Urinary bladder (tissue), 3 donors: ENCODE measurements at regions not wholly inside any gene's neighbourhood (a gene's known extent, or its start where the extent isn't known, plus 50 kb on each side); places are given as distances from the start of the nearest gene placed in this dataset.

ENCODE experiments used
- DNase-seq: peaks from one replicate; pipeline ENCODE4 v3.0.0-alpha.2; 2015; ENCODE audit errors: extremely low spot score
- H3K27ac ChIP-seq: one replicate; pipeline ENCODE4 v1.5.1; 2013; ENCODE audit warnings: low read depth, mild to moderate bottlenecking, moderate library complexity
- H3K36me3 ChIP-seq: one replicate; pipeline ENCODE4 v1.6.1; 2013; ENCODE audit warnings: mild to moderate bottlenecking, moderate library complexity; ENCODE audit not compliant: insufficient read depth
- H3K4me1 ChIP-seq: one replicate; pipeline ENCODE4 v1.6.1; 2013; ENCODE audit warnings: mild to moderate bottlenecking, moderate library complexity; ENCODE audit not compliant: insufficient read depth
- H3K4me3 ChIP-seq: one replicate; pipeline ENCODE4 v1.5.1; 2013; ENCODE audit warnings: low read depth, low read length
- WGBS: extraction: QIAGEN DNeasy Blood & Tissue Kit; methylation state at CpG from one replicate; pipeline ENCODE4 v1.1.7; 2013; 5-methylcytosine and 5-hydroxymethylcytosine counted together
- donor health status: healthy with polysubstance abuse.
- donor health status: healthy.

GRCh38 chr10:130862122-130862521 is 449.4 kb downstream of the TCERG1L start:
- Histone ChIP-seq H3K4me1 (no peaks in the 10 kb centered on the region), H3K27ac (no peak overlapping the region), H3K36me3 (no peaks in the 10 kb centered on the region), H3K4me3 (no peak overlapping the region)
- no peak for DNase-seq
- WGBS = 92% methylated on average over 10 of the region's 10 CpGs

DNA sequence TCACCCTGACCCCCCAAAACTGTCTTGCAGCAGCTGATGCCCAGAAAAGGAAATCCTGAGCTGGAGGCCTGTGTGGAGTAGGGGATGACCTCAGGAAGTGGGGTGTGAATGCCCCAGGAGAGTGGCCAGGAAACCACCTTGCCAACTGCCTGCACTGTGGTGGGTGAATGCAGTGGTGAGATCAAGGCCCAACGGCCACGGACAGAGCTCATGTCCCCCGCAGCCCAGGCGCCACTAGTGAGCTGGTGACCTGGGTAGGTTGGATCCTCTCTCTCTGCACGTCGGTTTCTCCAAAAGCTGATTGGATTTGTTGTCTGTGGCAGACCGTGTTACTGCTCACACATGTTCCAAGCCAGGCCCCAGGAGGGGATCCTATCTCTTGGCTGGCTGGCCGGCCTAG is 448.9 kb downstream of the TCERG1L start:
- no peak for DNase-seq
- Histone ChIP-seq H3K36me3 (no peaks in the 10 kb centered on the region), H3K27ac (no peak overlapping the region), H3K4me3 (no peak overlapping the region), H3K4me1 (no peaks in the 10 kb centered on the region)
- WGBS = 88% methylated on average over 8 of the region's 8 CpGs

DNA sequence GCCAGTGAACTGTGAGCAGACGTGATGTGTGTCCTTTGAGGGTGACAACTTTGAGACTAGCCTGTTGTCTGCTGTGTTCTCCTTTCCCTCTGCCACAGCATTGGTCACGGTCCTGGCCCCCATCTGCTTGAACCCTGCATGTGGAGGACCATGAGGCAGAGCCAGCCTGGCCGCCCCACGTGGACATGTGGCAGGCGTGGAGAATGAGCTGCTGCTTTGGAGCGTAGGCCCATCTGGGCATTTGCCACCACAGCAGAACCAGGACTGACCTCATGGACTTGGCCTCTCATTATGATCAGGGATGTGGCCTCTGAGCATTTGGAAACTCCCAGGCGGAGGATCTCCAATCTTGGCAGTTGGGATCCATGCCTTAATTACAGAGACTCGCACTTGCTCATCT is 448.5 kb downstream of the TCERG1L start:
- no peak overlapping the region for H3K27ac ChIP-seq
- H3K4me1 ChIP-seq = no peaks in the 10 kb centered on the region
- H3K4me3 ChIP-seq = no peak overlapping the region
- H3K36me3 ChIP-seq = no peaks in the 10 kb centered on the region
- DNase-seq = no peak
- WGBS = 85% methylated on average over 8 of the region's 8 CpGs

GRCh38 chr10:130864961-130865818 is 446.3 kb downstream of the TCERG1L start:
- Histone ChIP-seq H3K27ac (no peak overlapping the region), H3K36me3 (no peaks in the 10 kb centered on the region), H3K4me3 (no peak overlapping the region), H3K4me1 (no peaks in the 10 kb centered on the region)
- WGBS = 56% methylated on average over 17 of the region's 17 CpGs
- no peak for DNase-seq

- H3K36me3 ChIP-seq = no peaks in the 10 kb centered on the region
- H3K27ac ChIP-seq = no peak overlapping the region
- H3K4me1 ChIP-seq = no peaks in the 10 kb centered on the region
- no peak overlapping the region for H3K4me3 ChIP-seq
- 91% methylated on average over 7 of the region's 7 CpGs for WGBS
- DNase-seq = no peak
Observed at GRCh38 chr10:130866857-130867256, 444.7 kb downstream of the TCERG1L start.

- Histone ChIP-seq H3K4me1 (no peaks in the 10 kb centered on the region), H3K27ac (no peak overlapping the region), H3K36me3 (no peaks in the 10 kb centered on the region), H3K4me3 (no peak overlapping the region)
- 63% methylated on average over 10 of the region's 10 CpGs for WGBS
- DNase-seq = no peak
Observed at GRCh38 chr10:130867446-130868194, 443.9 kb downstream of the TCERG1L start.

DNA sequence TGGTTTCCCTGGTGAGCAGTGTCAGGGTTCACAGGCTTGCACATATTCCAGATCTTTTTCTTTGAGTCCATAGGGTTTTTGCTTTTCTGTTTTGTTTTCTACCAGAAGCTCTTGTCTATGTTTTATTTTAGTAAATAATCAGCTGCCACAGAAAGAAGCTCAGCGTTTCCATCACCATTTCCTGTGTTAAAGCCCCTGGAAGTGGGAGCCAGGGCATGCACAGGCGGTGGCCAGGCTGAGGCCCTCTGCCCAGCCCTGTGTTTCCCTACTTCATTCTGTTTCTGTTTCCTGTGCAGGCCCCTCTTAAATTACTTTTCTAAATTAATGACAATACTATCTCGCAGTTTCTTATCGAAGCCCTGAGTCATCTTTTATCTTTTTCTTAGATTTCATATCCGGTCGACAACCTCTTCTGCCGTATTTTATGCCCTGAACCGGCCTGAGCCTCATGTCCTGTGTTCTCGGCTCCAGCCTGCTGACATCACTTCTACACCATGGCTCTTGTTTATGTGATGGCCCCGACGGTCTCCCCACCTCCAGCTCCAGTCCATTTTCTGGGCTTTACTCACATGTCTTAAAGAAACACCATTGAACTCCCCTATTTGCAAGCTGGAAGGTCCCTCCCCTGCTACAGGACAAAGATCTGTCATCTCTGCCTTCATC is 442.2 kb downstream of the TCERG1L start:
- no peaks in the 10 kb centered on the region for H3K36me3 ChIP-seq
- H3K27ac ChIP-seq = no peak overlapping the region
- DNase-seq = no peak
- H3K4me3 ChIP-seq = no peak overlapping the region
- 27% methylated on average over 11 of the region's 11 CpGs for WGBS
- H3K4me1 ChIP-seq = no peaks in the 10 kb centered on the region

DNA sequence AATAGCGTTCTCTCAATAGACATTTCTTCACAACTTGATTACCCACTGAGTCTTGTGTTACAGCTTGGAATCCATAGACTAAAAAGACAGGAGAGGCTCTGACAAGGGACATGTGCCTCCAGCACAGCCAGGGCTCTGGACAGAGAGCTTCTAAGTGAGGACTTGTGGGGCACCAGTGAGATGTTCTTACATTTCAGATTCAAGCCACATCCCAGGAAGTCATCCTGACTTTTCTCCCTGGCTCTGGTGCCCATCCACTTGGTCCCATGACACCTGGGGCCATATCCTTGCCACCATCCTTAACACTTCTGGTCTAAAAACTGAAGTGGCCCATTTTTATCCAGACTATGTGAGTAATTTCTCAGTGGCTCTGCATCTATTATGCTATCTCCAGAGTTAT is 440.1 kb downstream of the TCERG1L start:
- no peak for DNase-seq
- H3K4me1 ChIP-seq = no peaks in the 10 kb centered on the region
- 0% methylated on average over 1 of the region's 1 CpG for WGBS
- H3K4me3 ChIP-seq = no peak overlapping the region
- no peak overlapping the region for H3K27ac ChIP-seq
- no peaks in the 10 kb centered on the region for H3K36me3 ChIP-seq

GRCh38 chr10:130873636-130874035 is 437.9 kb downstream of the TCERG1L start:
- WGBS = 88% methylated on average over 1 of the region's 1 CpG
- Histone ChIP-seq H3K36me3 (no peaks in the 10 kb centered on the region), H3K4me3 (no peak overlapping the region), H3K4me1 (no peaks in the 10 kb centered on the region), H3K27ac (no peak overlapping the region)
- DNase-seq = no peak

GRCh38 chr10:130875116-130875515 is 436.4 kb downstream of the TCERG1L start:
- 45% methylated on average over 2 of the region's 2 CpGs for WGBS
- H3K4me1 ChIP-seq = no peaks in the 10 kb centered on the region
- no peaks in the 10 kb centered on the region for H3K36me3 ChIP-seq
- DNase-seq = no peak
- no peak overlapping the region for H3K4me3 ChIP-seq
- H3K27ac ChIP-seq = no peak overlapping the region

GRCh38 chr10:130875897-130876472 is 435.5 kb downstream of the TCERG1L start:
- no peak overlapping the region for H3K4me3 ChIP-seq
- H3K36me3 ChIP-seq = no peaks in the 10 kb centered on the region
- 75% methylated on average over 7 of the region's 7 CpGs for WGBS
- DNase-seq = no peak
- H3K4me1 ChIP-seq = no peaks in the 10 kb centered on the region
- no peak overlapping the region for H3K27ac ChIP-seq

GRCh38 chr10:130877126-130877525 is 434.4 kb downstream of the TCERG1L start:
- Histone ChIP-seq H3K4me3 (no peak overlapping the region), H3K4me1 (no peaks in the 10 kb centered on the region), H3K27ac (no peak overlapping the region), H3K36me3 (no peaks in the 10 kb centered on the region)
- DNase-seq = no peak
- WGBS = 73% methylated on average over 3 of the region's 3 CpGs

DNA sequence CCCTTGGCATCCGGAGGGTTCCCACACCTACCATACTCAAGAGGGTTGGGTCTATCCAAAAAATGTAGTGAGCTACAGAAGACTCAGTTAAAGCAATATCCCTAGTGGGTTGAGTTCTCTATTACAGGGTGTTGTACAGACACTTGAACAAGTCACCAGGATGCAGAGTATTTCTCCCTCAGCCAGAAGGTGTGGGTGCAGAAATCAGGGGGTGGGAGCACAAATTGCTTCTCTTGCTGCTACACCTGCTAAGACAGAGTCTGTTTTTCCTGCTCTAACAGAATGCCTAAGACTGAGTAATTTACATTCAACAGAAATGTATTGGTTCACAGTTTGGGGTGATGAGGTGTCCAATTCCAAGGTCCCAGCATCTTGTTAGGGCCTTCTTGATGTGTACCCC is 433.4 kb downstream of the TCERG1L start:
- Histone ChIP-seq H3K4me1 (no peaks in the 10 kb centered on the region), H3K27ac (no peak overlapping the region), H3K36me3 (no peaks in the 10 kb centered on the region), H3K4me3 (no peak overlapping the region)
- no peak for DNase-seq
- 95% methylated on average over 1 of the region's 1 CpG for WGBS
